ENCODE measurements at regions not wholly inside any gene's neighbourhood (a gene's known extent, or its start where the extent isn't known, plus 50 kb on each side); places are given as distances from the start of the nearest gene placed in this dataset.

- TF ChIP-seq CTCF (IDR thresholded peaks at IDR 0.05; ENCODE audit: insufficient read depth, low read length) (no peak), SPI1 (IDR thresholded peaks at IDR 0.05; ENCODE audit: borderline replicate concordance, low read depth) (no peak), POLR2AphosphoS5 (IDR thresholded peaks at IDR 0.05; ENCODE audit: low read depth) (no peak), REST (IDR thresholded peaks at IDR 0.05; ENCODE audit: insufficient replicate concordance, low read depth) (no peak), GABPA (IDR thresholded peaks at IDR 0.05; ENCODE audit: low read depth) (no peak)
- no peak for DNase-seq (ENCODE audit: low read depth in 1 of 2, low spot score in 1 of 2)
- Histone ChIP-seq H3K4me3 (replicated peaks; ENCODE audit: insufficient read depth, low read length) (no peak overlapping the region), H3K27me3 (ENCODE audit: insufficient read depth, poor library complexity, severe bottlenecking) (peaks cover 11% of the 10 kb centered on the region), H3K27ac (replicated peaks) (no peak overlapping the region)
Measured at GRCh38 chr9:99370376-99370775, 148.3 kb downstream of the SEC61B start.

- TF ChIP-seq POLR2AphosphoS5 (IDR thresholded peaks at IDR 0.05; ENCODE audit: low read depth) (no peak), REST (IDR thresholded peaks at IDR 0.05; ENCODE audit: insufficient replicate concordance, low read depth) (no peak), GABPA (IDR thresholded peaks at IDR 0.05; ENCODE audit: low read depth) (no peak)
- no peak for DNase-seq (ENCODE audit: low read depth in 1 of 2, low spot score in 1 of 2)
- no peak overlapping the region for H3K4me3 ChIP-seq (replicated peaks; ENCODE audit: insufficient read depth, low read length)
- no peak overlapping the region for H3K27ac ChIP-seq (replicated peaks)
- H3K27me3 ChIP-seq (ENCODE audit: insufficient read depth, poor library complexity, severe bottlenecking): peaks cover 11% of the 10 kb centered on the region
Measured at GRCh38 chr9:99371376-99371775, 149.3 kb downstream of the SEC61B start.

GRCh38 chr9:99373912-99374311, 151.8 kb downstream of the SEC61B start:
- no peak overlapping the region for H3K27ac ChIP-seq (replicated peaks)
- H3K4me3 ChIP-seq (replicated peaks; ENCODE audit: insufficient read depth, low read length): no peak overlapping the region
- no peaks in the 10 kb centered on the region for H3K27me3 ChIP-seq (ENCODE audit: insufficient read depth, poor library complexity, severe bottlenecking)
- TF ChIP-seq GABPA (IDR thresholded peaks at IDR 0.05; ENCODE audit: low read depth): no peak
- no peak for TF ChIP-seq POLR2AphosphoS5 (IDR thresholded peaks at IDR 0.05; ENCODE audit: low read depth)
- TF ChIP-seq SPI1 (IDR thresholded peaks at IDR 0.05; ENCODE audit: borderline replicate concordance, low read depth): no peak
- no peak for TF ChIP-seq REST (IDR thresholded peaks at IDR 0.05; ENCODE audit: insufficient replicate concordance, low read depth)
- no peak for TF ChIP-seq CTCF (IDR thresholded peaks at IDR 0.05; ENCODE audit: insufficient read depth, low read length)
- no peak for DNase-seq (ENCODE audit: low read depth in 1 of 2, low spot score in 1 of 2)

- Histone ChIP-seq H3K27ac (replicated peaks) (no peak overlapping the region), H3K4me3 (replicated peaks; ENCODE audit: insufficient read depth, low read length) (no peak overlapping the region), H3K27me3 (ENCODE audit: insufficient read depth, poor library complexity, severe bottlenecking) (no peaks in the 10 kb centered on the region)
- no peak for TF ChIP-seq REST (IDR thresholded peaks at IDR 0.05; ENCODE audit: insufficient replicate concordance, low read depth)
- no peak for TF ChIP-seq POLR2AphosphoS5 (IDR thresholded peaks at IDR 0.05; ENCODE audit: low read depth)
- no peak for DNase-seq (ENCODE audit: low read depth in 1 of 2, low spot score in 1 of 2)
Measured at GRCh38 chr9:99374793-99375192, 152.7 kb downstream of the SEC61B start.

Data from HL-60 (cell line).